OCI-LY7 (cell line): ENCODE measurements at regions not wholly inside any gene's neighbourhood (a gene's known extent, or its start where the extent isn't known, plus 50 kb on each side); places are given as distances from the start of the nearest gene placed in this dataset.

Experiments
- CTCF ChIP-seq: fragments of 200-600 bp; sonication (generic); conservative IDR thresholded peaks from 2 replicates; pipeline ENCODE4 v1.5.1; 2014; ENCODE audit warnings: mild to moderate bottlenecking, antibody characterized with exemption, low read length, moderate library complexity, mixed read lengths
- EZH2phosphoT487 ChIP-seq: fragments of 200-600 bp; sonication (generic); IDR thresholded peaks from 2 replicates; pipeline ENCODE4 v1.6.1; 2018; ENCODE audit warnings: low read depth, borderline replicate concordance, mild to moderate bottlenecking, mixed run types, antibody characterized with exemption, low read length, moderate library complexity, mixed read lengths

GRCh38 chr1:228992044-228992443 is 256.8 kb downstream of the RHOU start:
- TF ChIP-seq CTCF (no peak), EZH2phosphoT487 (0 out of 2 replicates have a peak, but pooled peaks have one; percentile 11)
